ENCODE measurements at regions not wholly inside any gene's neighbourhood (a gene's known extent, or its start where the extent isn't known, plus 50 kb on each side); places are given as distances from the start of the nearest gene placed in this dataset.

GRCh38 chr7:4566714-4567113, 115.4 kb upstream of the FOXK1 start:
- no peak for TF ChIP-seq POLR2A (IDR thresholded peaks at IDR 0.05; ENCODE audit: extremely low read depth, insufficient read length)
- no peak for TF ChIP-seq CTCF (IDR thresholded peaks at IDR 0.05; ENCODE audit: low read depth, low read length)

Measured in NB4 (cell line).